Spinal cord (tissue), 9 donors: ENCODE measurements at regions not wholly inside any gene's neighbourhood (a gene's known extent, or its start where the extent isn't known, plus 50 kb on each side); places are given as distances from the start of the nearest gene placed in this dataset.
A peak's percentile ranks its signal among the peaks of the same experiment; 100 is the strongest.
"Not testable (repeated sequence)": the region's sequence is repeated elsewhere in the genome, so short reads cannot be mapped to it uniquely, and the experiment has no call there.

Source experiments
- DNase-seq, 6 donors: peaks; one replicate each; pipeline versions ENCODE4 v3.0.0 to v3.0.0-alpha.2; 2013 to 2015; ENCODE audit warnings: low spot score in 6 of 6, low read depth in 4 of 6
- H3K27ac ChIP-seq: one replicate; pipeline ENCODE4 v1.5.1; 2013; ENCODE audit warnings: low read depth, low read length, control low read depth
- H3K27me3 ChIP-seq: one replicate; pipeline ENCODE4 v1.6.1; 2013; ENCODE audit warnings: low read length; ENCODE audit not compliant: control insufficient read depth, insufficient read depth
- H3K36me3 ChIP-seq: one replicate; pipeline ENCODE4 v1.6.1; 2013; ENCODE audit warnings: low read length; ENCODE audit not compliant: control insufficient read depth, insufficient read depth
- H3K4me1 ChIP-seq: one replicate; pipeline ENCODE4 v1.6.1; 2013; ENCODE audit warnings: low read length; ENCODE audit not compliant: control insufficient read depth, insufficient read depth
- H3K4me3 ChIP-seq: one replicate; pipeline ENCODE4 v1.5.1; 2013; ENCODE audit warnings: low read depth, low read length, control low read depth
- H3K9me3 ChIP-seq: one replicate; pipeline ENCODE4 v1.6.1; 2013; ENCODE audit warnings: low read length; ENCODE audit not compliant: control insufficient read depth, insufficient read depth
- WGBS: methylation state at CpG from one replicate; pipeline ENCODE4 v1.1.5; 2013; ENCODE audit warnings: missing lambda C conversion rate; ENCODE audit not compliant: insufficient coverage; 5-methylcytosine and 5-hydroxymethylcytosine counted together
- donor health status: healthy.

DNA sequence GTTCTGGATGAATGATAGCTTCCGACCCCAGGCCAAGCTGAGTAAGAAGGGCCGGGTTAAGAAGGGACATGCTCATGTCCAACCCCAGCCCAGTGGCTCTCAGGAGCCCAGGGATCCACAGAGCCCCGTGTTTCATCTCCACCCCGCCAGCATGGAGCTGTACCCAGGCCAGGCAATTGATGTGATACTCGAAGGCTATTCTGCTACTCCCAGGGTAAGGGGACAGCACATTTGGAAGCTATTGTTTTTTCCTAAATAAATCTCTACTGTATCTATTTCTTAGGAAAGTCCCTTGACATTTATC, 255.0 kb upstream of the NBPF12 start:
- not testable (repeated sequence) for H3K27ac ChIP-seq, H3K4me3 ChIP-seq, H3K4me1 ChIP-seq, DNase-seq, H3K27me3 ChIP-seq, H3K36me3 ChIP-seq, H3K9me3 ChIP-seq
- no CpG with 5 or more reads among the region's 5 CpGs for WGBS

DNA sequence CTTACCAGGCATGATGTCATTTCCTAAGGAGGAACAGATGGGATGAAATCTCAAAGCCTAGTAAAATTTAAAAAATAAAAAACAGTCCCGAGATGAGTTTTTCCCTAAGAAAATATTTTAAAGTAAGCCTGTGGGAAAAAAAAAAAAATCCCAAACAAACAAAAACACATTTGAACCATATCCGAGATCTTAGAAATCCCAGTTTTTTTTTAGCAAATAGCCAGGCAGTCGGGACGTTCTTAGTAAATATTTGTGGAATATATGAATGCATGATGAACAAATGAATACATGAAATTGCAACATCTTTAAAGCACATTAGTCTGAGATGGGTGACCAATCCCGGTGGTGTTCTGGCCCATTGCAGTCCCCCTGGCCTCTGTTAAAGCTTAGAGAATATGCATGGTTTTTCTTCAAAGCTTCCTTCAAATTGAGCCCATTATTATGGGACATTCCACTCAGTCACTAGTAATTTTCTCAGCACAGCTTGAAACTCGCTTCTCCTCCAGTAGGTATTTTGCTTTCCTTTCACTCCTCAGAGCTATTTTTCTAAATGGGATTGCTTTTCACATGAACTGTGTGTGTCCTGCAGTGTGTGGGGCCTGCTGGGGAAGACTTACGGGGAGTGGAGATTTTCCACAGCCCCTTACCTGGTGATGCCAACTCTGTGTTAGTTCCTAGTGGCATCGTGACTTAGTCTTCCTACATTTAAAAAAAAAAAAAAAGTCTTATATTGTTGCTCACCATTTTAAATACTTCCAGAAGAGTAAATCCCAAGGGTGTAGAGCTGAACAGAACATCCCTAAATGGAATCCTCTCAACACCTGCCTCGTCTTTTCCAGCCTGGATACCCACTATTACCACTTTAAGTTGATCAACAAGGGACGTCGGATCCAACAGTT, 255.6 kb upstream of the NBPF12 start:
- WGBS: no CpG with 5 or more reads among the region's 11 CpGs
- DNase-seq: peak in 1 of 6 donors; percentile 58
- not testable (repeated sequence) for H3K27ac ChIP-seq

DNA sequence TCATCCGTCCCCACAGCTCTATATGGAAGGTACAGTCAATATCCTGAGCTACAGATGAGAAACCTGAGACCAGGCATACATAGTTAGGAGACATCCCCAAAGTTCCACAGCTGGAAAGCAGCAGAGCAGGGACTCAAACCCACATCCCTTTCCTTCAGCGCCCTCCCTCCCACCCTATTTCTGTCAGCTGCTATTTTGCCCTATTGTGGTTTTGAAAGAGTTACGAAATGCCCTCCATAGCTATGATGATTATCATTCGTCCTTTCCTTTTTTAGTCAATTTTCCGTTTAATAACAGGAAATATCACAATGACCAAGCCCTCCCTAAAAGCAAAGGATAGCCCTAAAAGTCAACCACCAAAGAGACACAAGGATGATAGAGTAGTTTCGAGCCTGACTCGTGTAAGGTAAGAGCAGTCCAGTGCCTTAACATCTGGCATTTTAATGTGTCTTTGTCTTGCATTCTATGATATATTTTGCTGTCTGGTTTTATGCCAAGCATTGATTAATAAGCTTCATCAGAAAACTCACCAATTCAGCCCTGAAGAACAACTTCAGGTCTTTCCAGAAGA, 264.3 kb upstream of the NBPF12 start:
- WGBS: no CpG with 5 or more reads among the region's 7 CpGs
- H3K27ac ChIP-seq, H3K4me3 ChIP-seq, H3K36me3 ChIP-seq, H3K4me1 ChIP-seq, H3K9me3 ChIP-seq, DNase-seq, H3K27me3 ChIP-seq: not testable (repeated sequence)

More for the DNA sequence above, 255.6 kb upstream of the NBPF12 start:
- not testable (repeated sequence) for H3K4me3 ChIP-seq, H3K36me3 ChIP-seq, H3K27me3 ChIP-seq, H3K4me1 ChIP-seq, H3K9me3 ChIP-seq

DNA sequence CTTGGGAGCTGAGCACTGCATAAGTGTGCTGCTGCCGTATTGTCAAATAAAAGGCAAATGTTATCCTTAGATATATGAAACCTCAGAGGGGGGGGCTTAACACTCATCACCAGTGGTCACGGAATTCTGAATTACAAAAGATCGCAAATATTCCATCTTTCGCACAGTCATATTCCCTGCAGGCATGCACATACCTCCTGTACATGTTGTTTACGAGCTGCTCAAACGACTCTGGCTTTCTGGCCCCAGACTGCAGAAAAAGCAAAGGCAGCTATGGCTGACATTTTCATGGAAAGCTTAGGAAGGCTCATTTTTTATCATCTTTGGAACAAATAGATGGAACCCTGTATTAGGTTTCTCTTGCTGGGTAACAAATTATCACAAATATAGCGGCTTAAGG, 265.5 kb upstream of the NBPF12 start:
- DNase-seq, H3K27ac ChIP-seq, H3K4me1 ChIP-seq, H3K4me3 ChIP-seq, H3K27me3 ChIP-seq, H3K36me3 ChIP-seq, H3K9me3 ChIP-seq: not testable (repeated sequence)
- WGBS: no CpG with 5 or more reads among the region's 7 CpGs

DNA sequence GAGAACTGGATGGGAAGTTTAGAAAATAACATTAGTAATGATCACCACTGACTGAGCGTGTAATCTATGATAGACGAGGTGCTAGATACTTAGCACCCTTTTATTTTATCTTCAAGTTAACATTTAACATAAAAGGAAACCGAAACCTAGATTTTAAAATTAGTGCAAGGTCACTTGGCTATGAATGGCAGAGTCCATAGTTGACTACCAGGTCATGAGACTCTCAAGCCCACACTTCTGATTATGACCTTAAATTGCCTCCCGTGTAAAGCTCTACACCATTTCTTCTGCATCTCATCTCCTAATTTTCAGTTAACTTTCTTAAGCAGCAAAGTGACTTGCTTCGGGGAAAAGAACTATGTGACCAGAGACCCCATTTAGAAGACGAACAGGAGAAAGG, 266.5 kb upstream of the NBPF12 start:
- not testable (repeated sequence) for H3K27ac ChIP-seq, H3K4me3 ChIP-seq, H3K36me3 ChIP-seq, H3K27me3 ChIP-seq, H3K9me3 ChIP-seq, H3K4me1 ChIP-seq, DNase-seq
- WGBS: no CpG with 5 or more reads among the region's 6 CpGs

DNA sequence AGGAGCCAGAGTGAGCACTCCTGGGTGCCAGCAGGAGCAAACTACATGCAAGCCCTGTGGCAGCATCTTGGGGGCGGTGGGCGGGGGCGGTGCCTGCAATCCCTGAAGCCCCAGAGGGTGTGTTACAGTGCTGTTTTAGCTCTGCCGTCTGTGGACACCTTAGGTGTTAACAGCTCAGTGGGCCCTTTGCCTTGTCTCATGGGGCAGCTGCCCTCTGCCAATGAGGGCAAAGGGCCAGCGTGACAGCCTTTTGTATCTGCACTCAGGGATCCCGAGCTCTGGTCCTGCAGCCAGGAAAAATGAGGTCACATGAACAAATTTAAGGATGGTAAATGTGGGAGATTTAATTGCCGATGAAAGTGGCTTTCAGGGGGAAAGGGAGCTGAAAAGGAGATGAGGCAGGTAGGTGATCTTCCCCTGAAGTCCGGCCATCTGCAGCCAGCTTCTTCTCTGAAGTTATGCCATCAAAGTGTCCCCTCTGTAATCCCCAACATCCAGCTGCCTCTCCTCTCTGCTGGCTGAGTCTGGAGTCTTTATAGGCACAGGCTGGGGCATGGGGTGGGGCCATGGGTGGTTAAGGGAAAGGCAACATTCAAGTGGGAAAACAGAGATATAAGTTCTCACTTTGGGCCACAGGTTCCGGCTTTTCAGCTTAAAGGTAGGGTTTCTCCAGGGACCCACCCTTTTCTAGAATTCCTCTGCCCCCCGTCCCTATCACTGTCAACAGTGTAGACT, 267.1 kb upstream of the NBPF12 start:
- not testable (repeated sequence) for H3K27ac ChIP-seq, H3K4me3 ChIP-seq, H3K27me3 ChIP-seq, H3K36me3 ChIP-seq, H3K4me1 ChIP-seq, H3K9me3 ChIP-seq, DNase-seq
- 82% methylated on average over 2 of the region's 10 CpGs for WGBS

DNA sequence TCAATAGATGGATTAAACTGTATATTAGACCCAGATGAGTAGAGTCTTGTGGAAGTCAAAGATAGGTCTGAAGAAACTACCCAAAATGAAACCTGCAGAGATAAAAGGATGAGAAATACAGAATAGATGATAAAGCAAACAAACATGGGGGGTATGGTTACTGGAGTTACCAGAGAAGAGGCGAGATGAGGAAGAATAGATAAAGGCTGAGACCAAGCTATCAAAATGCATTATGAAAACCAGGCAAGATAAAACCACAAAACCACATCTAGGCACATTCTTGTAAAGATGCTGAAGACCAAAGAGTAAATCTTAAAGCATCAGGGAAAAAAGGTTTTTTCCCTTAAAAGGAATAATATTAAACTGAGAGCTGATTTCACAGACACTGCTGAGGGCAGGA, 271.8 kb upstream of the NBPF12 start:
- not testable (repeated sequence) for H3K4me1 ChIP-seq, H3K27ac ChIP-seq, H3K36me3 ChIP-seq, DNase-seq, H3K27me3 ChIP-seq, H3K4me3 ChIP-seq, H3K9me3 ChIP-seq
- whole genome bisulfite sequencing: no CpG with 5 or more reads among the region's 1 CpG

DNA sequence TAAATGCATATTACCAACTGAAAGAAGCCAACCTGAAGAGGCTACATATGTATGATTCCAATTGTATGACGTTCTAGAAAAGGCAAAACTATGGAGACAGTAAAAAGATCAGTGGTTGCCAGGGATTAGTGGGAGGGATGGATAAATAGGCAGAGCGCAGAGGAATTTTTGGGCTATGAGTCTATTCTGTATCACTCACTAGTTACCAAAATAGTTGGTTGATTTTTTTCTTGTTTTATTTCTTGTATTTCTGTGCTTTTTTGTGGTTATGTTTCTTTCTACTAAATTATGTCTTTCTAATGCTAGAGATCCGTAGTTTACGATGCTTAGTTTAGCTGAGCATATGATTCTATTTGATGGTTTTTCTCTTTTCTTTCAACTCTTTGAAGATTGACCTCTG, 277.9 kb upstream of the NBPF12 start:
- no CpG with 5 or more reads among the region's 4 CpGs for WGBS
- not testable (repeated sequence) for H3K9me3 ChIP-seq, DNase-seq, H3K27ac ChIP-seq, H3K4me1 ChIP-seq, H3K36me3 ChIP-seq, H3K27me3 ChIP-seq, H3K4me3 ChIP-seq

DNA sequence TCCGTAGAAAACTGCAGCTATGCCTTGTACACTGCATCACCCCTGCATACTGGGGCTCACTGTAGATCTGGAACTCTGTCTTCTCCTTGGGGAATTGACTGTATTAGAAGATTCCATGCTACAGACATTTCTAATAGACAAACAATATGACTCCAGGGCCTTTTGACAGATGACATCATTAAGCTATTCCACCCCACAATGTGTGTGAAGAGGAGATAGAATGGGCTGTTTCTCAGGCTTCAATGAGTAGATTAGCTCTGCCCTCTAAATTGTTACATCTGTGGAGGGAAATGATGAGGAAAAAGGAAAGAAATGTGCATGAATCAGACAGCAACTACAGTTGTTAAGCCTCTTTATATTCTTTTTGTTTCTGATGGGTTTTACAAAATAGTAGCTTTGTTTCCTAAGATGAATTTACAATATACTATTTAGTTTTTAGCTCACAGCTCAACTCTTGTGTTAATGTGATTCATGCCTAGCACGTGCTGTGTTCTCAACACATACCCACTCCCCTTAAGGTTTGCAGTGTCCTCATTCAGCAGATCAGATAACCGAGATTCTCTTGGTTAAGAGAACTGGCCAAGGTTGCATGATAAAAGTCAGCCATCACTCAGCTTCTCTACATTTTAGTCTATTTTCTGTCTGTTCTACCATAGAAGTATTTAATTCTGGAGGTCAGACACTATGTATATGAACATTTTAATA, 281.6 kb upstream of the NBPF12 start:
- DNase-seq: peak in 2 of 6 donors; percentile 3 to 27
- H3K4me1 ChIP-seq, H3K36me3 ChIP-seq, H3K27me3 ChIP-seq, H3K4me3 ChIP-seq, H3K9me3 ChIP-seq, H3K27ac ChIP-seq: not testable (repeated sequence)
- WGBS: no CpG with 5 or more reads among the region's 3 CpGs
